ENCODE measurements at regions not wholly inside any gene's neighbourhood (a gene's known extent, or its start where the extent isn't known, plus 50 kb on each side); places are given as distances from the start of the nearest gene placed in this dataset.

DNA sequence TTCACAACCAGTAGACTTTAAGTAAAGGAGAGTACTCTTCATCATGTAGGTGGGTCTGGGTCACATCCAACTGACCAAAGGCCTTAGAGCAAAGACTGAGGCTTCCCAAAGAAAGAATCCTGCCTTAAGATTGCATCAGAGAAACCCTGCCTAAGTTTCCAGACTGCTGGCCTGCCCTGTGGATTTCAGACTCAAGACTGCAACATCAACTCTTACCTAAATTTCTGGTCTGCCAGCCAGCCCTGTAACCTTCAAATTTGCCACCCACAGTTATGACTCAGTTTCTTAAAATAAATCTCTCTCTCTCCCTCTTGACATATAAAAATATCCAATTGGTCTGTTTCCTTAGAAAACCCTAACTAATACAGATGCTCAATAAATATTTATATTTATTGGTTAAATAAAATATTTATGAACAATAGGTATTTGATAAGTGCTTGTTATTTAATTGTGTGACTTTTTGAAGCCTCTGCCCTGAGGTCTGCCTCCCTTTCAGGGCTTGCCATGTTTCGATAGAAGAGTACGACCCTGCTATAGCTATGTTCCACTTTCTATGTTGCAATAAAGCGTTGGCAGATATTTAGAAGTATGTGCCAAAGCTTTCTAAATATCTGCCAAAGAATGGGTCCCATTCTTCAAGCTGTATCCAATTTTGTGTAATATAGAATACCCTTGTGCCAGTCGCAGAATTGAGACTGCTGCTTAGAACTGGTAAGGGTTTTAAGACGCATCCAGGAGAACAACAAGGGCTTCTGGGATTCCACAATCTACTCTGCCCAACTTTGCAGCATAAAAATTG lies 65.7 kb downstream of the TMEM30B start (continued):
- TF ChIP-seq, protein P1, sequence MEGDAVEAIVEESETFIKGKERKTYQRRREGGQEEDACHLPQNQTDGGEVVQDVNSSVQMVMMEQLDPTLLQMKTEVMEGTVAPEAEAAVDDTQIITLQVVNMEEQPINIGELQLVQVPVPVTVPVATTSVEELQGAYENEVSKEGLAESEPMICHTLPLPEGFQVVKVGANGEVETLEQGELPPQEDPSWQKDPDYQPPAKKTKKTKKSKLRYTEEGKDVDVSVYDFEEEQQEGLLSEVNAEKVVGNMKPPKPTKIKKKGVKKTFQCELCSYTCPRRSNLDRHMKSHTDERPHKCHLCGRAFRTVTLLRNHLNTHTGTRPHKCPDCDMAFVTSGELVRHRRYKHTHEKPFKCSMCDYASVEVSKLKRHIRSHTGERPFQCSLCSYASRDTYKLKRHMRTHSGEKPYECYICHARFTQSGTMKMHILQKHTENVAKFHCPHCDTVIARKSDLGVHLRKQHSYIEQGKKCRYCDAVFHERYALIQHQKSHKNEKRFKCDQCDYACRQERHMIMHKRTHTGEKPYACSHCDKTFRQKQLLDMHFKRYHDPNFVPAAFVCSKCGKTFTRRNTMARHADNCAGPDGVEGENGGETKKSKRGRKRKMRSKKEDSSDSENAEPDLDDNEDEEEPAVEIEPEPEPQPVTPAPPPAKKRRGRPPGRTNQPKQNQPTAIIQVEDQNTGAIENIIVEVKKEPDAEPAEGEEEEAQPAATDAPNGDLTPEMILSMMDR (IDR thresholded peaks at IDR 0.05; ENCODE audit: control extremely low read depth in 1 of 3, insufficient read depth in 1 of 3, low read depth in 1 of 3, low read length in 3 of 3) = no peak
- TF ChIP-seq SIRT6 (IDR thresholded peaks at IDR 0.05; ENCODE audit: low read length) = no peak
- no peak for TF ChIP-seq CTBP2 (IDR thresholded peaks at IDR 0.05; ENCODE audit: borderline replicate concordance, insufficient read depth, insufficient read length, low read length)
- no peak for TF ChIP-seq POU5F1 (IDR thresholded peaks at IDR 0.05; ENCODE audit: low read depth, low read length)
